ENCODE measurements at regions not wholly inside any gene's neighbourhood (a gene's known extent, or its start where the extent isn't known, plus 50 kb on each side); places are given as distances from the start of the nearest gene placed in this dataset.
"Not testable (repeated sequence)": the region's sequence is repeated elsewhere in the genome, so short reads cannot be mapped to it uniquely, and the experiment has no call there.

GRCh38 chr18:70732188-70732587, 443.3 kb downstream of the SOCS6 start:
- DNase-seq, result no peak

- no peak for DNase-seq
Observed at GRCh38 chr18:70720607-70721006, 431.8 kb downstream of the SOCS6 start.

GRCh38 chr18:70709720-70710119, 420.9 kb downstream of the SOCS6 start:
- DNase-seq, result no peak

DNA sequence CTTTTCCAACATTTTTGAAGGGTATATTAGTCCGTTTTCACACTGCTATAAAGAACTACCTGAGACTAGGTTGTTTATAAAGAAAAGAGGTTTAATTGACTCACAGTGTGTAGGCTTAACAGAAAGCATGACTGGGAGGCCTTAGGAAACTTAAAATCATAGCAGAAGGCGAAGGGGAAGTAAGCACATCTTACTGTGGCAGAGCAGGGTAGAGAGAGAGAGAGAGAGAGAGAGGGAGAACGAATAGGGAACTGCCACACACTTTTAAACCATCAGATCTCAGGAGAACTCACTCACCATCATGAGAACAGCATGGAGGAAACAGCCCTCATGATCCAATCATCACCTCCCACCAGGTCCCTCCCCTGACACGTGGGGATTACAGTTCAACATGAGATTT, 420.3 kb downstream of the SOCS6 start:
- no peak for DNase-seq

DNA sequence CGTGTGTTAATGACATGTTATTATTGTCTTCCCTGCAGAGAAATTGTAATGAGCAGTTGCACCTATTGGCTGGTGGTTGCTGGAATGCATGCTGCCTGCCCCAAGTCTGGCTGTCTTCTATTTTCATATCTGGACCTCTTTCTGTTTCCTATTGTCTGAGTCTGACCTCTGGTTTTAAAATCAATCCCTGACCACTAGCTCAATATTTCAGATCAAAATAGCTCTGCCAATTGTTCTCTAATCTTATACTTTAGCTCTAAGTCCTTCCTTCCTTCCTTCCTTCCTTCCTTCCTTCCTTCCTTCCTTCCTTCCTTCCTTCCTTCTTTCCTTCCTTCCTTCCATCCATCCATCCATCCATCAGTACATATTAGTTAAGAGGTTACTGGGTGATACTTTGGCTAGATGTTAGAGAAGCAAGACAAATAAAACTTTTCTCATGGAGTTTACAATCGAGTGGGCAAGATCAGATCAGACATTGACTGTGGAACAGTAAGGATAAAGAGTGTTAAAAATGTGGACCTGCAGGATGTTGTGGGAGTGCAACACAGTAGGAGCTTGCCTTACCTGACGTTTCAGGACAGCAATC, 417.1 kb downstream of the SOCS6 start:
- no peak for DNase-seq

GRCh38 chr18:70700496-70700895, 411.7 kb downstream of the SOCS6 start:
- no peak for DNase-seq

DNA sequence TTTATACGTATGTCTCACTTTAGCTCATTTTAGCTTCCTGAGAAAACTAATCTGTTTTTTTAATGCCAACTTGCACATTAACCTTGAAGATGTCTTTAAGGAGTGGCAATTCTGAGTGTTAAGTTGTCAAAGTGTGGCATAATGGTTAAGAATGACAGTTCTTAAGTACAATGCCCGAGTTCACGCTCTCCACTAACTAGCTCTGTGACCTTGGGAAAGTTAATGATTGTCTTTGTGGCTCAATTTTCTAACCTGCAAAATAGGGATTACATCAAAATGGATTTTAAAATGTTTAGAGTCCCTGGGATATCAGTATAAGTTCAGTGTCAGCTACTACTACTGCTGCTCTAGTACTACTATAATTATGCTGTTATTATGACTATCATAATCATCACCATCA, 409.7 kb downstream of the SOCS6 start:
- no peak for DNase-seq

GRCh38 chr18:70693246-70693645, 404.4 kb downstream of the SOCS6 start:
- no peak for DNase-seq

DNA sequence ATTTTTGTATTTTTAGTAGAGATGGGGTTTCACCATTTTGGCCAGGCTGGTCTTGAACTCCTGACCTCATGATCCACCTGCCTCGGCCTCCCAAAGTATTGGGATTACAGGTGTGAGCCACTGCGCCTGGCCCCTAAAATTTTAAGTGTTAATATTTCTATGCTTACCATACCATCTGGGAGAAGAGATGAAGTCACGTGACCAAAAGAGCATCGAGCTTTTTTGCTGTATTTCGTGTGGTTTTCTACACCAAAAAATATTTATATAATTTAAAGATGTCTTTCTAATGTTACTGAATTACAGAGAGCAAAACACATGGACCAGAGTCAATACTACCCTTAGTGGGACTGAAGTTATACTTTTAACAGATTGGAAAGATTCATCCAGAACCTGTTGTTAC, 400.9 kb downstream of the SOCS6 start:
- not testable (repeated sequence) for DNase-seq

DNA sequence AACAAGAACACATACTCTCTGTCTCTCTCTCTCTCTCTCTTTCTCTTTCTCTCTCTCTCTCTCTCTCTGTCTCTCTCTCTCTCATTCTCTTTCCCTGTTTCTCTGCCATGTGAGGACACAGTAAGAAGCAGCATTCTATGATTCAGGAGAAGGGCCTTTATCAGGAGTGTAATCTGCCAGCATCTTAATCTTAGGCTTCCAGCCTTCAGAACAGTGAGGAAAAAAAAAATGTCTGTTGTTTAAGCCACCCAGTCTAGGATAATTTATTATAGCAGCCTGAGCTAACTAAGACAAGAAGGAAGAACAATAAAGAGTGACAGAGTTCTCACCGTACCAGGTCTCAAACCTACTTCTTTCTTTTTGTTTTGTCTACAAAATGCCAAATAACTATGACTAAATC, 399.4 kb downstream of the SOCS6 start:
- no peak for DNase-seq

- DNase-seq, result no peak
Observed at GRCh38 chr18:70684821-70685220, 396.0 kb downstream of the SOCS6 start.

DNA sequence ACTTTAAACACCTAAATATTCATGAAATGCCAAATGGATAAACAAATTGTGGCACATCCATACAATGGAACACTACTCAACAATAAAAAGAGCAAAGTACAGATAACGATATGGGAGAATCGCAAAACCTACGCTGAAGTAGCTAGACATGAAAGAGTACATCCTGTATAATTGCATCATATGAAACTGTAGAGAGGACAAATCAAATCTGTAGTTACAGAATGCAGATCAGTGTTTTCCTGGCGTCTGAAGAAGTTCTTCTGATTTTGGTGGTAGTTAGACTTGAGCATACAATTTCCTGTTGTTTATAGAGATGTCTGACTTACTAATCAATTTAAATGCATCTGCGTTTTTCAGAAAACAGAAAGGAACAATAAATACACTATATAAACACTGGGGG, 394.4 kb downstream of the SOCS6 start:
- DNase-seq, result no peak

DNA sequence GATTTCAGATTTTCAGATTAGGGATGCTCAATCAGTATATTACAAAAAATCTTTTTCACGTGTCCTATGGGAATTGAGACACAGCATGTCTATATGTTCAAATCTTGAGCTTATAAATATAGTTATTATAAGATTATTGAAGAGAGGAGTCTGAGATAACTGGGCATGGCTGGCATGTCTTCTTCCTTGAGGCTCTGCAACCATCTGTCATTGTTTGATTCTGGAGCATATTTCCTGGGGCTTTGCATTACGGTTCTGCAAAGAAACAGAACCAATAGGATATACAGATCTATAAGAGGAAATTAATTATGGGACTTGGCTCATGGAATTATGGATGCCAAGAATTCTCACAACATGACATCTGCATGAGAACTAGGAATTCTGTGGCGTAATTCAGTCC, 386.1 kb downstream of the SOCS6 start:
- DNase-seq, result no peak

GRCh38 chr18:70673831-70674230, 385.0 kb downstream of the SOCS6 start:
- DNase-seq, result no peak

DNA sequence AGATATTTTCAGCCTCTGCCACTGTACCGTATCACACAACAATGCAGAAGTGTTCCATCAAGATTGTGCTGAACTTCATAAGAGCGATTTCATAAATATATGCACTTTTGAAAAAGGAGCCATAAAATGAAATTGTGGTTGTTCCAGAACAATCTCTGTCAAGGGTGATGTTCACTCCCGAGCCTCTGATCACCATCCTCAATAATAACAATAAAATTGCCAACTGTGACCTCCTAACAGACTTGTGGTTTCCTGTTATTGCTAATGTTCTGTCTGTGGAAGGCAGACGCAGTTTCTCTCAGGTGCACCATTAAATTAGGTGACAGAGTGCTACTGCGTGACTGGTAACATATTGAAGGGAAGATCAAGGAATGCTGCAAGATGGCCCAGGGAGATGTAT, 383.7 kb downstream of the SOCS6 start:
- DNase-seq, result no peak

DNA sequence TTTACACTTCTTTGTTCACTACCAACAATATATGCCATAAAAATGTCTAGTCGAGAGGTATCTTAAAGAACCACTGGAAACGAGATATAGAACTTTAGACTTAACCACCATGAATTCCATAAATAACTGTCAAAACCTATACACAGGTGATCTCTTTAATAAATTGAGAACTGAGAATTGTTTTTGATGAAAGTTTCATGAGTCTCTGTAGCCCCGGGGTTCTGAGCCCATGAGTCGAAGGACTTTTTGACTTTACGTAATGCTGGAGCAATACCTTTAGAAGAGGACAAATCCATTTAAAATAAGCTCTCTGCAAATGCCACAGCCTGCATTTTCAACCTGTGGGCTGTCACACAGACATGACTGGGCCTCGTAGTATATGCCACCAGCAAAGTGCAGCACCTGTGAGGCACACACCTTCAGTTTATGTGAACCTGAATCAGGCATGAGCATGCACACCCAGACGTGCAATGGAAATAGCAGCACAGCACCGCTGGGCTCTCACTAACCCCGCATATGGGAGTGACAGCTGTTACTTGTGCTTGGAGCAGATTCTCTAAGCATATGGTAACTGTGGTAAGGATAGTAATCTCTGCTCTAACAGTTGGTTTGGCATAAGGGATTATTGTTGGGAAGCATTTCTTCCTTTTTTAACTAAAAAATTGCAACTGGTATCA, 383.2 kb downstream of the SOCS6 start:
- DNase-seq, result no peak

DNA sequence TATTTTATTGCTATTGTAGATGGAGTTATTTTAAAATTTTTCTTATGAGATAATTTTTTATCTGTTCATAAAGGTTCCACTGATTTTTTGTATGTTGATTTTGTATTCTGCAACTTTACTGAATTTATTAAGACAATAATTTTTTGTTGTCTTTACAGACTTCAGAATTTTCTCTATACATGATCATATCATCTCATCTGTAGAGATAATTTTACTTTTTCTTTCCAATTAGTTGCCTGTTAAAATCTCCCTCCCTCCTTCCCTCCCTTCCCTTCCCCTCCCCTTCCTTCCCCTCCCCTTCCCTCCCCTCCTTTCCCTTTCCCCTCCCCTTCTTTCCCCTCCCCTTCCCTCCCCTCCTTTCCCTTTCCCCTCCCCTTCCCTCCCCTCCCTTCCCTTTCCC, 378.1 kb downstream of the SOCS6 start:
- DNase-seq, result no peak

GRCh38 chr18:70663141-70663540, 374.3 kb downstream of the SOCS6 start:
- DNase-seq, result no peak

- DNase-seq, result no peak
Observed at GRCh38 chr18:70662588-70662987, 373.7 kb downstream of the SOCS6 start.

DNA sequence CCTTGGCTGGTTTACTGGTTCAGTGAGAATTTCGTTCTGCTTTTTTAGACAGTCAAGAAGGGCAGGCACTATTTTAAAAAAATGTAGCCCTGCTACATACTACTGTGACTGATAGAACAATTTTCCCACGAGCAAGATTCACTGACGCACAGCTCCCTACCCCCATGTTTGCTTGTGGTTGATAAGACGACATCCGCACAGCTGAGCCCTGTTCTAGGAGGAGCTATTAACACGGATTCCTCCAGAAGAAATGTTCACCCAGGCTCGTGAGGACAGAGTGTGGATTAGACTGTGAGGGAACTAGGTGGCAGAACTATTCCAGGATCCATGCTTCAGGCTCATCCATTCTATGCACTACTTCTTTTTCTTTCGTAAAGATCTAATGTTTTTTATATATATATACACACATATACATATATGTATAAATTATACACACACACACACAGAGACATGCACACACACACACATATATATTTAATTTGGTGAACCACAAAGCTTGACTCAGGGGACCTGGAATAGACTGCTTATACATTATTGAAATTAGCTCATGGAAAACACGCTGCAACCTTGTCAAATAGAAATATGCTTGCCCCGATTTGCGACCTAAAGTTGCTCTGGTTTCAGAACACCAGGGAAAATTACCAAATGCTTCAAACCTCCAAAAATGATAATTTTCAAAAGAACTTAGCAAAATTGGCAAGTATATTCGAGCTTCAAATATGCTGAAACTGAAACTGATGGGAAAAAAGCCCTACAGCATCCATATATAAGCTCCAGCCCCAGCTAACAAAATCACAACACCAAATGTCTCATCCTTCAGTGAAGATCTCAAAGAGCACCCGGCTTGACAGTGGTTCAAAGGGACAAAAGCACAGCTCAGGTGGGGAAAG, 370.4 kb downstream of the SOCS6 start:
- DNase-seq, result no peak

- no peak for DNase-seq
Observed at GRCh38 chr18:70653671-70654070, 364.8 kb downstream of the SOCS6 start.

GRCh38 chr18:70650878-70651277, 362.0 kb downstream of the SOCS6 start:
- no peak for DNase-seq

GRCh38 chr18:70649683-70650082, 360.8 kb downstream of the SOCS6 start:
- no peak for DNase-seq

GRCh38 chr18:70645971-70646370, 357.1 kb downstream of the SOCS6 start:
- no peak for DNase-seq

Measured in NCI-H2029 treated with DMSO at 0.1 percent for 48 hours (cell line).